Left ventricle myocardium inferior (tissue), 1 donor: ENCODE measurements at regions not wholly inside any gene's neighbourhood (a gene's known extent, or its start where the extent isn't known, plus 50 kb on each side); places are given as distances from the start of the nearest gene placed in this dataset.
A peak's percentile ranks its signal among the peaks of the same experiment; 100 is the strongest.
"Not testable (repeated sequence)": the region's sequence is repeated elsewhere in the genome, so short reads cannot be mapped to it uniquely, and the experiment has no call there.

ENCODE experiments used
- DNase-seq: peaks from one replicate; pipeline ENCODE4 v3.0.0-alpha.2; 2020
- H3K27ac ChIP-seq: fragments of 200-600 bp; replicated peaks from 2 replicates; pipeline ENCODE4 v1.8.0; 2021
- H3K27me3 ChIP-seq: fragments of 200-600 bp; 2 replicates; pipeline ENCODE4 v1.8.0; 2021; ENCODE audit warnings: low read depth
- H3K36me3 ChIP-seq: fragments of 200-600 bp; 2 replicates; pipeline ENCODE4 v1.8.0; 2021
- H3K4me1 ChIP-seq: fragments of 200-600 bp; 2 replicates; pipeline ENCODE4 v1.8.0; 2021
- H3K4me3 ChIP-seq: fragments of 200-600 bp; 2 replicates; pipeline ENCODE4 v1.8.0; 2021; ENCODE audit warnings: mild to moderate bottlenecking, moderate library complexity
- H3K9me3 ChIP-seq: fragments of 200-600 bp; replicated peaks from 2 replicates; pipeline ENCODE4 v1.8.0; 2021
- CTCF ChIP-seq: fragments of 200-600 bp; IDR thresholded peaks from 2 replicates; pipeline ENCODE4 v1.8.0; 2021; ENCODE audit warnings: antibody characterized with exemption, mild to moderate bottlenecking, borderline replicate concordance
- intact Hi-C: fragments of 100-400 bp; cut with micrococcal nuclease; formaldehyde crosslinking; loops from one replicate; pipeline ENCODE4 v1.11.0; 2022
- donor health status: DM: no; HTN: yes; CAD: no; lungs with severe emphysema.

DNA sequence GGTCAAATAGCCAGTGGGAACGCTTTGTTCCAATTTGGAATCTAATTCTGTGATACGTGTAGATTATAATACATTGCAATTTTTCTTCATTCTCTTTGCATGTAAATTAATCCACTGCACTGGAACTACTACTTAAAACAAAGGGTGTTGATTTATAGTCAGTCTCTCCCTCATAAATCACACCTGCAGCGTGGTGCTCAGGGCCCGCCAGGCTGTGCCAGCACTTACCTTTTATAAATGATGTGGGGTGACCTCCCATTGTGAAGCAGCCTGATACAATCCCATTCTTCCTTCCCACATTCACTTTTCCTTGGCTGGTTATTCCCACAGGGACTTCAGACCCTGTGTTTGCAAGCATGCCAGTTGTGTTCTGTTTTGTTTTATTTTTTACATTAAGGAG lies 302.3 kb upstream of the ID2 start:
- Histone ChIP-seq H3K27me3 (no peaks in the 10 kb centered on the region), H3K4me1 (peaks cover 14% of the 10 kb centered on the region), H3K4me3 (no peak overlapping the region), H3K27ac (peak overlapping the region; percentile 72), H3K9me3 (no peaks in the 10 kb centered on the region), H3K36me3 (no peaks in the 10 kb centered on the region)
- DNase-seq: no peak
- intact Hi-C loops: no loop called here
- no peak for TF ChIP-seq CTCF

- TF ChIP-seq CTCF: no peak
- Histone ChIP-seq H3K36me3 (no peaks in the 10 kb centered on the region), H3K27me3 (no peaks in the 10 kb centered on the region), H3K4me1 (peaks cover 14% of the 10 kb centered on the region), H3K4me3 (no peak overlapping the region), H3K27ac (peak overlapping the region; percentile 72), H3K9me3 (no peaks in the 10 kb centered on the region)
- DNase-seq: peak; percentile 22
- intact Hi-C loops: no loop called here
Measured at GRCh38 chr2:8380026-8380425, 301.8 kb upstream of the ID2 start.

GRCh38 chr2:8380566-8380965 lies 301.3 kb upstream of the ID2 start:
- intact Hi-C loops: no loop called here
- DNase-seq: no peak
- no peaks in the 10 kb centered on the region for H3K36me3 ChIP-seq
- H3K27me3 ChIP-seq: no peaks in the 10 kb centered on the region
- H3K4me3 ChIP-seq: no peak overlapping the region
- peak overlapping the region; percentile 72 for H3K27ac ChIP-seq
- H3K4me1 ChIP-seq: peaks cover 14% of the 10 kb centered on the region
- H3K9me3 ChIP-seq: no peaks in the 10 kb centered on the region
- TF ChIP-seq CTCF: no peak

- H3K9me3 ChIP-seq: no peaks in the 10 kb centered on the region
- peaks cover 14% of the 10 kb centered on the region for H3K4me1 ChIP-seq
- intact Hi-C loops: no loop called here
- TF ChIP-seq CTCF: no peak
- H3K27ac ChIP-seq: no peak overlapping the region
- H3K4me3 ChIP-seq: no peak overlapping the region
- H3K27me3 ChIP-seq: no peaks in the 10 kb centered on the region
- no peak for DNase-seq
- no peaks in the 10 kb centered on the region for H3K36me3 ChIP-seq
Measured at GRCh38 chr2:8382485-8382884, 299.4 kb upstream of the ID2 start.

DNA sequence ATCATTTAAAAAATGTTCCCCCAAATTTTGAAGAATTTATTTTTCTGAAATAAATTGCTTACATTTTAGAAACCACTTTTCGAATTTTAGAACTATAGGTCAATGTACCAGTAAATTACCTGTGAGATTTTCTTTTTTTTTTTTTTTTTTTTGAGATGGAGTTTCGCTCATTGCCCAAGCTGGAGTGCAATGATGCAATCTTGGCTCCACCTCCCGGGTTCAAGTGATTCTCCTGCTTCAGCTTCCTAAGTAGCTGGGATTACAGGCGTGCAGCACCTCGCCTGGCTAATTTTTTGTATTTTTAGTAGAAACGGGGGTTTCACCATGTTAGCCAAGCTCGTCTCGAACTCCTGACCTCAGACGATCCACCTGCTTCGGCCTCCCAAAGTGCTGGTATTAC lies 295.1 kb upstream of the ID2 start:
- H3K27me3 ChIP-seq, H3K4me1 ChIP-seq, H3K9me3 ChIP-seq, H3K4me3 ChIP-seq, intact Hi-C loops, H3K36me3 ChIP-seq, H3K27ac ChIP-seq, DNase-seq: not testable (repeated sequence)

DNA sequence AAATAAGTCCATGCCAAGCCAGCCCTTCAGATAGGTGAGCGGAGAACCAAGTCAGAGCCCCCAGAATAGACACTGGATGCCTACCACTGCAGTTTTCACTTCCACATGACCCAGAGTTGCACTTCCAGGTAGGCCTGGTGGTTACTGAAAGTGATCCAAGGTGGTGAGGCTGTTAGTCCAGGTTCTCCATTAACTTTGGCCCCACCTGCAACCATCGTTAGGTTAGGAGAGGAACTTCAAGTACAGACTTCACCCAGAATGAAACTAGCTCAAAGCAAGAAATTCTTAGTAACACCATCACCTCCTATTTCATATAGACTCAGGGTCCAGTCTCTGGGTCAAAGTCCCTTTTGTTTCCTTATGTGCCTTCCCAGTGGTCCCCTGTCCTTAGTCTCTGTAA lies 293.1 kb upstream of the ID2 start:
- DNase-seq: no peak
- Histone ChIP-seq H3K4me1 (peaks cover 6% of the 10 kb centered on the region), H3K4me3 (no peak overlapping the region), H3K27ac (no peak overlapping the region), H3K36me3 (no peaks in the 10 kb centered on the region), H3K27me3 (no peaks in the 10 kb centered on the region), H3K9me3 (no peaks in the 10 kb centered on the region)
- intact Hi-C loops: no loop called here
- TF ChIP-seq CTCF: no peak
